IMR-90 (cell line): ENCODE measurements at regions not wholly inside any gene's neighbourhood (a gene's known extent, or its start where the extent isn't known, plus 50 kb on each side); places are given as distances from the start of the nearest gene placed in this dataset.

Source experiments
- ATAC-seq: fragments of 200-7000 bp; cut with Tn5 transposase; 2 replicates; pipeline ENCODE4 v1.9.1; 2020; ENCODE audit warnings: low read depth, mild to moderate bottlenecking, moderate library complexity
- BruUV-seq: library from RNA; stranded (reverse); fragments of 400-500 nt; replicated peaks from 2 replicates; lab custom pipeline; 2021; lab: Mats Ljungman, UMichigan
- CTCF ChIA-PET: fragments of 300-600 bp; formaldehyde crosslinking; extraction: SDS; loops from one replicate; lab custom pipeline; 2021; ENCODE audit warnings: antibody characterized with exemption; lab: Yijun Ruan, JAX
- POLR2A ChIA-PET: fragments of 300-600 bp; sonication (Branson Sonifier 250); formaldehyde crosslinking; loops from one replicate; lab custom pipeline; 2022; ENCODE audit warnings: antibody characterized with exemption; ENCODE audit not compliant: unreplicated experiment; lab: Charles Lee
- DNase-seq: peaks from one replicate; pipeline ENCODE4 v3.0.0; 2013
- H2AFZ ChIP-seq: replicated peaks from 2 replicates; pipeline ENCODE3; 2013; ENCODE audit warnings: low read length, mild to moderate bottlenecking; ENCODE audit not compliant: poor library complexity
- H2AK5ac ChIP-seq: 2 replicates; pipeline ENCODE4 v1.6.1; 2013; ENCODE audit warnings: low read depth, low read length, inconsistent platforms
- H2AK9ac ChIP-seq: replicated peaks from 2 replicates; pipeline ENCODE3; 2013; ENCODE audit warnings: mild to moderate bottlenecking, low read depth, low read length, moderate library complexity; ENCODE audit not compliant: poor library complexity
- H2BK120ac ChIP-seq: 2 replicates; pipeline ENCODE4 v1.6.1; 2013; ENCODE audit warnings: low read depth, low read length, inconsistent platforms
- H2BK15ac ChIP-seq: 3 replicates; pipeline ENCODE4 v1.6.1; 2013; ENCODE audit warnings: low read depth, low read length, inconsistent platforms
- H2BK20ac ChIP-seq: 2 replicates; pipeline ENCODE4 v1.6.1; 2013; ENCODE audit warnings: low read depth, mild to moderate bottlenecking, inconsistent platforms, low read length, moderate library complexity
- H2BK5ac ChIP-seq: 2 replicates; pipeline ENCODE4 v1.6.1; 2013; ENCODE audit warnings: mild to moderate bottlenecking, low read depth, low read length, inconsistent platforms; ENCODE audit not compliant: poor library complexity, severe bottlenecking
- H3K14ac ChIP-seq: replicated peaks from 2 replicates; pipeline ENCODE4 v1.6.1; 2013; ENCODE audit warnings: low read depth, low read length, inconsistent platforms
- H3K18ac ChIP-seq: 2 replicates; pipeline ENCODE4 v1.6.1; 2013; ENCODE audit warnings: low read depth, low read length, control low read depth
- H3K23ac ChIP-seq: 2 replicates; pipeline ENCODE4 v1.6.1; 2013; ENCODE audit warnings: low read depth, low read length, inconsistent platforms
- H3K27ac ChIP-seq: 2 replicates; pipeline ENCODE4 v1.5.1; 2013; ENCODE audit warnings: mild to moderate bottlenecking, control low read depth, low read length; ENCODE audit not compliant: insufficient read depth
- H3K27me3 ChIP-seq: 2 replicates; pipeline ENCODE4 v1.6.1; 2013; ENCODE audit warnings: low read length; ENCODE audit not compliant: control insufficient read depth, insufficient read depth
- H3K36me3 ChIP-seq: 2 replicates; pipeline ENCODE4 v1.6.1; 2013; ENCODE audit warnings: low read length, mixed read lengths; ENCODE audit not compliant: control insufficient read depth, insufficient read depth
- H3K4ac ChIP-seq: 2 replicates; pipeline ENCODE4 v1.6.1; 2013; ENCODE audit warnings: low read depth, low read length, inconsistent platforms
- H3K4me1 ChIP-seq: 2 replicates; pipeline ENCODE4 v1.6.1; 2013; ENCODE audit warnings: low read length, mixed read lengths; ENCODE audit not compliant: control insufficient read depth, insufficient read depth
- H3K4me2 ChIP-seq: 2 replicates; pipeline ENCODE4 v1.6.1; 2013; ENCODE audit warnings: low read depth, mild to moderate bottlenecking, control low read depth, low read length, moderate library complexity
- H3K4me3 ChIP-seq: 2 replicates; pipeline ENCODE4 v1.5.1; 2013; ENCODE audit warnings: low read depth, mild to moderate bottlenecking, control low read depth, low read length, moderate library complexity; ENCODE audit not compliant: insufficient read depth
- H3K56ac ChIP-seq: 2 replicates; pipeline ENCODE4 v1.6.1; 2013; ENCODE audit warnings: low read length, inconsistent platforms; ENCODE audit not compliant: insufficient read depth; ENCODE audit errors: extremely low read depth
- H3K79me1 ChIP-seq, 2 experiments: 2 replicates each; pipeline ENCODE4 v1.6.1; 2013; ENCODE audit warnings: low read length in 2 of 2, inconsistent platforms in 1 of 2, low read depth in 1 of 2
- H3K9ac ChIP-seq: 2 replicates; pipeline ENCODE4 v1.6.1; 2013; ENCODE audit warnings: low read depth, low read length, control low read depth
- H3K9me1 ChIP-seq: 2 replicates; pipeline ENCODE4 v1.6.1; 2013; ENCODE audit warnings: low read length, inconsistent platforms; ENCODE audit not compliant: insufficient read depth
- H3K9me3 ChIP-seq: 2 replicates; pipeline ENCODE4 v1.6.1; 2013; ENCODE audit warnings: low read length; ENCODE audit not compliant: control insufficient read depth, insufficient read depth
- H4K20me1 ChIP-seq: 2 replicates; pipeline ENCODE4 v1.6.1; 2013; ENCODE audit warnings: low read length, inconsistent platforms; ENCODE audit not compliant: insufficient read depth
- H4K5ac ChIP-seq: 2 replicates; pipeline ENCODE4 v1.6.1; 2013; ENCODE audit warnings: mild to moderate bottlenecking, low read depth, low read length, control low read depth
- H4K8ac ChIP-seq, 2 experiments: 2 replicates each; pipeline ENCODE4 v1.6.1; 2013; ENCODE audit warnings: low read depth in 2 of 2, low read length in 2 of 2, control low read depth in 1 of 2, inconsistent platforms in 1 of 2
- H4K91ac ChIP-seq: 2 replicates; pipeline ENCODE4 v1.6.1; 2013; ENCODE audit warnings: low read depth, low read length, inconsistent platforms; ENCODE audit not compliant: insufficient read depth
- BHLHE40 ChIP-seq: fragments of 150-350 bp; IDR thresholded peaks from 2 replicates; pipeline ENCODE4 v1.6.1; 2016; ENCODE audit warnings: mild to moderate bottlenecking, low read depth, low read length
- CEBPB ChIP-seq: IDR thresholded peaks from 2 replicates; pipeline ENCODE4 v1.6.1; 2012; ENCODE audit warnings: low read depth, low read length, improper control_type of control experiment
- CHD1 ChIP-seq: IDR thresholded peaks from 2 replicates; pipeline ENCODE4 v1.6.1; 2012; ENCODE audit warnings: low read depth, low read length, improper control_type of control experiment
- FOS ChIP-seq: fragments of 150-350 bp; IDR thresholded peaks from 2 replicates; pipeline ENCODE4 v1.6.1; 2016; ENCODE audit warnings: low read depth, low read length
- MAFK ChIP-seq: IDR thresholded peaks from 2 replicates; pipeline ENCODE4 v1.6.1; 2012; ENCODE audit warnings: low read depth, low read length, improper control_type of control experiment
- MAZ ChIP-seq: IDR thresholded peaks from 2 replicates; pipeline ENCODE4 v1.6.1; 2012; ENCODE audit warnings: low read depth, mild to moderate bottlenecking, low read length, improper control_type of control experiment, moderate library complexity, borderline replicate concordance
- MXI1 ChIP-seq: IDR thresholded peaks from 2 replicates; pipeline ENCODE4 v1.6.1; 2012; ENCODE audit warnings: low read depth, mild to moderate bottlenecking, low read length, moderate library complexity, borderline replicate concordance
- NFE2L2 ChIP-seq: fragments of 150-350 bp; IDR thresholded peaks from 2 replicates; pipeline ENCODE4 v1.6.1; 2016; ENCODE audit warnings: low read depth, mild to moderate bottlenecking, low read length
- POLR2A ChIP-seq: IDR thresholded peaks from 2 replicates; pipeline ENCODE4 v1.6.1; 2012; ENCODE audit warnings: mild to moderate bottlenecking, low read depth, low read length
- RAD21 ChIP-seq: IDR thresholded peaks from 2 replicates; pipeline ENCODE4 v1.6.1; 2012; ENCODE audit warnings: low read length, improper control_type of control experiment
- RCOR1 ChIP-seq: IDR thresholded peaks from 2 replicates; pipeline ENCODE4 v1.6.1; 2012; ENCODE audit warnings: mild to moderate bottlenecking, low read length, improper control_type of control experiment; ENCODE audit not compliant: insufficient replicate concordance
- RFX5 ChIP-seq: IDR thresholded peaks from 2 replicates; pipeline ENCODE4 v1.8.0; 2012; ENCODE audit warnings: low read depth, mild to moderate bottlenecking, low read length, moderate library complexity
- SMC3 ChIP-seq: fragments of 150-350 bp; IDR thresholded peaks from 2 replicates; pipeline ENCODE4 v1.6.1; 2016; ENCODE audit warnings: low read depth, mild to moderate bottlenecking, antibody characterized with exemption, low read length, moderate library complexity
- WGBS, 2 experiments: methylation state at CpG; one replicate each; pipeline versions ENCODE4 v1.1.5 to v1.1.7; 2013; ENCODE audit warnings: missing lambda C conversion rate in 2 of 2; ENCODE audit not compliant: insufficient read length in 1 of 2; ENCODE audit errors: extremely low coverage in 2 of 2; 5-methylcytosine and 5-hydroxymethylcytosine counted together
- dilution Hi-C: fragments of 300-500 bp; cut with HindIII; formaldehyde crosslinking; loops from one replicate; pipeline ENCODE4 v1.14.3; 2018; ENCODE audit warnings: low sequenced_read_pairs; ENCODE audit not compliant: unreplicated experiment
- in situ Hi-C: fragments of 300-500 bp; cut with MboI; formaldehyde crosslinking; loops from 3 replicates; pipeline ENCODE4 v1.14.3; 2019; ENCODE audit warnings: low sequenced_read_pairs, inconsistent platforms, mixed read lengths
- intact Hi-C: fragments of 100-400 bp; cut with micrococcal nuclease; formaldehyde crosslinking; loops from 2 replicates; pipeline ENCODE4 v1.10.0; 2022
- TF ChIP-seq, protein P1 (sequence below): fragments of 150-350 bp; IDR thresholded peaks from 2 replicates; pipeline ENCODE4 v1.6.1; 2017; ENCODE audit warnings: mild to moderate bottlenecking, antibody characterized with exemption, low read length, low read depth
- TF ChIP-seq, protein P2 (sequence below): conservative IDR thresholded peaks from 2 replicates; pipeline ENCODE4 v1.5.1; 2012; ENCODE audit warnings: mild to moderate bottlenecking, low read depth, low read length, improper control_type of control experiment
- TF ChIP-seq, protein P3 (sequence below): fragments of 150-350 bp; IDR thresholded peaks from 2 replicates; pipeline ENCODE4 v1.6.1; 2016; ENCODE audit warnings: low read depth, mild to moderate bottlenecking, low read length, moderate library complexity, borderline replicate concordance

DNA sequence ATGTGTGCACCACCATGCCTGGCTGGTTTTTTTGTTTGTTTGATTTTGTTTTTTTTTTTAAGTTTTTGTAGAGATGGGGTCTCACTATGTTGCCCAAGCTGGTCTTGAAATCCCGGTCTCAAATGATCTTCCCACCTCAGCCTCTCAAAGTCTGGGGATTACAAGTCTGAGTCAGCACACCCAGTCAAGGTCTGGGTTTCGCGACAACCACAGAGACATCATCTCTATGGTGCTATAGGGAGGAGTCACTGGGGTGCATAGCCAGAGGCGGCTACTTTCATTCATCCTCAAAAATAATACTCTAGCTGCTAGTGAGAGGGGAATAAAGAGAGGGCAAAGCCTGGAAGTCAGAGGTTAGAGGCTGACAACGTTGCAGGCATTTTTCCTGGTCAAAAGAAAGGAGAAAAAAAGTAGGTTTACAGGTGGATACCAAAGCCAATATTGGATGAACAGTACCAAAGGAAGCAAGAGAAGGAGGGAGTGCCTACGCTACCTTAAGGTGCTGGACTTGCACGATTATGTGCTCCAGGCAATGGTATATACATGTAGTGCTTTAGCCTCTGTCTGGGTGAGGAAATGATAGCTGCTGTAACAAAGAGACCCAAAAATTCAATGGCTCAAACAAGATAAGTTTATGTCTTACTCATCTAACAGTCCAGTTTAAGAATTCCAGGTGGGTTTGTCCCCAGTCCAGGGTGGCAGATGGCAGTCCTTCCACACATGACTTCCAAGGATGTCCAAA lies 178.3 kb downstream of the SKIDA1 start:
- no peak overlapping the region for H3K27ac ChIP-seq
- 77% methylated on average over 2 of the region's 7 CpGs; no CpG with 5 or more reads in 1 of the 2 experiments for WGBS, 2 experiments
- no peak overlapping the region for H4K5ac ChIP-seq
- no peak overlapping the region for H3K9ac ChIP-seq
- H3K27me3 ChIP-seq: peaks cover 2% of the 10 kb centered on the region; the same call in 1 of the 2 replicates
- TF ChIP-seq RFX5: no peak
- no peak for TF ChIP-seq FOS
- TF ChIP-seq, protein P1, sequence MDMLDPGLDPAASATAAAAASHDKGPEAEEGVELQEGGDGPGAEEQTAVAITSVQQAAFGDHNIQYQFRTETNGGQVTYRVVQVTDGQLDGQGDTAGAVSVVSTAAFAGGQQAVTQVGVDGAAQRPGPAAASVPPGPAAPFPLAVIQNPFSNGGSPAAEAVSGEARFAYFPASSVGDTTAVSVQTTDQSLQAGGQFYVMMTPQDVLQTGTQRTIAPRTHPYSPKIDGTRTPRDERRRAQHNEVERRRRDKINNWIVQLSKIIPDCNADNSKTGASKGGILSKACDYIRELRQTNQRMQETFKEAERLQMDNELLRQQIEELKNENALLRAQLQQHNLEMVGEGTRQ: no peak
- TF ChIP-seq MAFK: no peak
- no peak for TF ChIP-seq CEBPB
- no peak for TF ChIP-seq POLR2A
- TF ChIP-seq RCOR1: no peak
- no peak for TF ChIP-seq RAD21
- no peak for TF ChIP-seq MAZ
- no peak for TF ChIP-seq SMC3
- no peak for TF ChIP-seq BHLHE40
- no peak for TF ChIP-seq NFE2L2
- TF ChIP-seq CHD1: no peak
- no peak for TF ChIP-seq MXI1
- TF ChIP-seq, protein P2, sequence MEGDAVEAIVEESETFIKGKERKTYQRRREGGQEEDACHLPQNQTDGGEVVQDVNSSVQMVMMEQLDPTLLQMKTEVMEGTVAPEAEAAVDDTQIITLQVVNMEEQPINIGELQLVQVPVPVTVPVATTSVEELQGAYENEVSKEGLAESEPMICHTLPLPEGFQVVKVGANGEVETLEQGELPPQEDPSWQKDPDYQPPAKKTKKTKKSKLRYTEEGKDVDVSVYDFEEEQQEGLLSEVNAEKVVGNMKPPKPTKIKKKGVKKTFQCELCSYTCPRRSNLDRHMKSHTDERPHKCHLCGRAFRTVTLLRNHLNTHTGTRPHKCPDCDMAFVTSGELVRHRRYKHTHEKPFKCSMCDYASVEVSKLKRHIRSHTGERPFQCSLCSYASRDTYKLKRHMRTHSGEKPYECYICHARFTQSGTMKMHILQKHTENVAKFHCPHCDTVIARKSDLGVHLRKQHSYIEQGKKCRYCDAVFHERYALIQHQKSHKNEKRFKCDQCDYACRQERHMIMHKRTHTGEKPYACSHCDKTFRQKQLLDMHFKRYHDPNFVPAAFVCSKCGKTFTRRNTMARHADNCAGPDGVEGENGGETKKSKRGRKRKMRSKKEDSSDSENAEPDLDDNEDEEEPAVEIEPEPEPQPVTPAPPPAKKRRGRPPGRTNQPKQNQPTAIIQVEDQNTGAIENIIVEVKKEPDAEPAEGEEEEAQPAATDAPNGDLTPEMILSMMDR: no peak
- TF ChIP-seq, protein P3, sequence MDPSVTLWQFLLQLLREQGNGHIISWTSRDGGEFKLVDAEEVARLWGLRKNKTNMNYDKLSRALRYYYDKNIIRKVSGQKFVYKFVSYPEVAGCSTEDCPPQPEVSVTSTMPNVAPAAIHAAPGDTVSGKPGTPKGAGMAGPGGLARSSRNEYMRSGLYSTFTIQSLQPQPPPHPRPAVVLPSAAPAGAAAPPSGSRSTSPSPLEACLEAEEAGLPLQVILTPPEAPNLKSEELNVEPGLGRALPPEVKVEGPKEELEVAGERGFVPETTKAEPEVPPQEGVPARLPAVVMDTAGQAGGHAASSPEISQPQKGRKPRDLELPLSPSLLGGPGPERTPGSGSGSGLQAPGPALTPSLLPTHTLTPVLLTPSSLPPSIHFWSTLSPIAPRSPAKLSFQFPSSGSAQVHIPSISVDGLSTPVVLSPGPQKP: no peak
- ChIA-PET POLR2A (no interaction called here), CTCF (no interaction called here)
- no peak overlapping the region for H3K23ac ChIP-seq
- no peak overlapping the region for H3K56ac ChIP-seq
- no peak overlapping the region for H4K91ac ChIP-seq
- no peak overlapping the region for H3K4ac ChIP-seq
- H4K20me1 ChIP-seq: peaks cover 7% of the 10 kb centered on the region; the same call in 1 of the 2 replicates
- peaks cover 3% of the 10 kb centered on the region for H3K4me1 ChIP-seq
- DNase-seq: no peak
- H3K18ac ChIP-seq: no peak overlapping the region
- no peak for ATAC-seq
- no peak overlapping the region for H2AK9ac ChIP-seq
- no peaks in the 10 kb centered on the region for H3K9me1 ChIP-seq
- H2BK120ac ChIP-seq: no peak overlapping the region
- no TSS peak for BruUV-seq
- no peaks in the 10 kb centered on the region for H3K79me1 ChIP-seq
- no peak overlapping the region for H4K8ac ChIP-seq
- H2BK5ac ChIP-seq: no peak overlapping the region
- H2BK20ac ChIP-seq: no peak overlapping the region
- intact Hi-C loops: no loop called here
- H3K14ac ChIP-seq: no peak overlapping the region
- in situ Hi-C loops: no loop called here
- H3K36me3 ChIP-seq: no peaks in the 10 kb centered on the region
- no peak overlapping the region for H3K4me3 ChIP-seq
- no peak overlapping the region for H2BK15ac ChIP-seq
- no peak overlapping the region for H3K4me2 ChIP-seq
- H2AK5ac ChIP-seq: no peak overlapping the region
- peaks cover 4% of the 10 kb centered on the region; the same call in 1 of the 2 replicates for H3K9me3 ChIP-seq
- no peak overlapping the region for H2AFZ ChIP-seq
- dilution Hi-C loops: no loop called here
